Uterus (tissue), 3 donors: ENCODE measurements at regions not wholly inside any gene's neighbourhood (a gene's known extent, or its start where the extent isn't known, plus 50 kb on each side); places are given as distances from the start of the nearest gene placed in this dataset.

Experiments
- DNase-seq, 2 donors: peaks; one replicate each; pipeline ENCODE4 v3.0.0-alpha.2; 2019 to 2020
- H3K27ac ChIP-seq, 2 donors: fragments of 200-600 bp; sonication (generic); 1 replicate in 1 of 2; 2 replicates in 1 of 2; pipeline ENCODE4 v1.5.1; 2016 to 2018
- H3K27me3 ChIP-seq, 2 donors: fragments of 200-600 bp; sonication (generic); one replicate each; pipeline ENCODE4 v1.5.1; 2018 to 2019; ENCODE audit warnings: control low read depth in 1 of 2
- H3K36me3 ChIP-seq, 2 donors: fragments of 200-600 bp; sonication (generic); one replicate each; pipeline ENCODE4 v1.5.1; 2019; ENCODE audit warnings: control low read depth in 1 of 2
- H3K4me1 ChIP-seq, 2 donors: fragments of 200-600 bp; sonication (generic); one replicate each; pipeline ENCODE4 v1.5.1; 2018 to 2019; ENCODE audit warnings: control low read depth in 1 of 2
- H3K4me3 ChIP-seq, 2 donors: fragments of 200-600 bp; sonication (generic); 1 replicate in 1 of 2; 2 replicates in 1 of 2; pipeline ENCODE4 v1.5.1; 2018 to 2019; ENCODE audit warnings: mild to moderate bottlenecking in 1 of 2
- H3K9me3 ChIP-seq, 2 donors: fragments of 200-600 bp; sonication (generic); one replicate each; pipeline ENCODE4 v1.5.1; 2019; ENCODE audit warnings: control low read depth in 1 of 2
- CTCF ChIP-seq, 4 experiments: fragments of 200-600 bp in 2 of 4; fragments of 450-650 bp in 2 of 4; sonication (generic) in 2 of 4; IDR thresholded peaks; one replicate each; pipeline ENCODE4 v1.5.1; 2016 to 2019; ENCODE audit warnings: antibody characterized with exemption in 4 of 4, mild to moderate bottlenecking in 2 of 4, moderate library complexity in 1 of 4
- POLR2A ChIP-seq, 2 donors: fragments of 450-650 bp; IDR thresholded peaks; one replicate each; pipeline ENCODE4 v1.6.1; 2016; ENCODE audit warnings: antibody characterized with exemption in 2 of 2, mild to moderate bottlenecking in 1 of 2, moderate library complexity in 1 of 2
- intact Hi-C: fragments of 100-400 bp; cut with DNase I; formaldehyde crosslinking; loops from one replicate; pipeline ENCODE4 v1.15.1; 2023; ENCODE audit warnings: low total_unique reads
- donor health status: DM: yes; HTN: yes; CAD: no.

DNA sequence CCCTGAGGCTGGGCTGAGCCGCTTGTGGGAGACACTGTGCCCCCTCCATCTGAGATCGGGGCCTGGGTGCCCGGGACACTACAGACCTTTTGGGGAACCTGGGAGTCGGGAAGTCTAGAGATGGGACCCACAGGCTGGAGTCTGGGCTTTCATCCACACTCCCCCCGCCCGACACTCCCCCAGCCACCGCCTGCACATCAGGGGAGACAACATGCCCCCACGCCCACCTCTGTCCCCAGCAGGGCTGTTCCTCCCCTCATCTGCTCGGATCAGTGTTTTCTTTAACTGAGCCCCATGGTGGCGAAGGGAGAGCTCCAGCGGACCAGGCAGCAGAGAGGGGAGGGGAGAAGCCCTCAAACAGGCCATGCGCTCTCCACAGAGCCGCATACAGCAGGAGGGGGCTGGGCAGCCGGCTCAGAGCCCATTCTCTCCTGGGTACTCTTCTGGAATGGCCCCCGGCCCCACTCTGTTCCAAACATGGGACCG, 174.7 kb downstream of the IGLL1 start:
- no peaks in the 10 kb centered on the region for H3K27me3 ChIP-seq
- no peaks in the 10 kb centered on the region for H3K4me1 ChIP-seq
- intact Hi-C loops, result no loop called here
- TF ChIP-seq POLR2A (IDR thresholded peaks at IDR 0.05) (no peak), CTCF (IDR thresholded peaks at IDR 0.05) (no peak)
- H3K4me3 ChIP-seq, result no peak overlapping the region
- H3K27ac ChIP-seq, result no peak overlapping the region
- no peaks in the 10 kb centered on the region for H3K36me3 ChIP-seq
- H3K9me3 ChIP-seq, result no peaks in the 10 kb centered on the region
- no peak for DNase-seq

DNA sequence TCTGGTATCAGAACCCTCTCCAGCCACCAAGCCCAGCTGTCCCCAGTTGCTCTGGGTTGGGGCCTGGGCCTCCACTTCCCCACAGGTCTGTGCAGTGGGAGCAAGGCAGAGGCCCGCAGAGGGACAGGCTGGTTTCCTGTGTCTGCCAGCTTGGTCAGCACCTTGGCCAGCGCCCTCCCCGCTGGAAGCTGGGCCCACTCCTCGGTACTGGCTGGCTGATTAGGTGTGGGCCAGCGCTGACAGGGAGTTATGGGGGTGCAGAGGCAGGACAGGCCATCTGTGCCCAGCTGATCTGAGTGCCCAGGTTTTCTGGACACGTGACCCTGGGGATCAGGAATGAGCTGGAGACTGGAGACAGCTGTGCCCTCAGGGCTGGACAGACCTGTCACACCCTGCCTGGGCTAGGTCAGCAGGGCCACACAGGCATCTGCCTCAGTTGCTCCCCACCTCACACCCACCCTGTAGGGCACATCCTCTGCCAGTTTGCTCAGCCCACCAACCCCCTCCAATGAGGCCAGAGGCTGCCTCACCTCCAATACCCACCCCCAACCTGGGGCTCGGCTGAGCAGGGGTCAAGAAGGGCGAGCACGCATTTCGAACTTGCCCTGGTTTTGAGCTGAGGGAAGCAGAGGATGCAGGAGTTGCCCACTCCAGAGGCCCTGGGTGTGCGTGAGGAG, 175.3 kb downstream of the IGLL1 start:
- no peaks in the 10 kb centered on the region for H3K9me3 ChIP-seq
- intact Hi-C loops, result no loop called here

DNA sequence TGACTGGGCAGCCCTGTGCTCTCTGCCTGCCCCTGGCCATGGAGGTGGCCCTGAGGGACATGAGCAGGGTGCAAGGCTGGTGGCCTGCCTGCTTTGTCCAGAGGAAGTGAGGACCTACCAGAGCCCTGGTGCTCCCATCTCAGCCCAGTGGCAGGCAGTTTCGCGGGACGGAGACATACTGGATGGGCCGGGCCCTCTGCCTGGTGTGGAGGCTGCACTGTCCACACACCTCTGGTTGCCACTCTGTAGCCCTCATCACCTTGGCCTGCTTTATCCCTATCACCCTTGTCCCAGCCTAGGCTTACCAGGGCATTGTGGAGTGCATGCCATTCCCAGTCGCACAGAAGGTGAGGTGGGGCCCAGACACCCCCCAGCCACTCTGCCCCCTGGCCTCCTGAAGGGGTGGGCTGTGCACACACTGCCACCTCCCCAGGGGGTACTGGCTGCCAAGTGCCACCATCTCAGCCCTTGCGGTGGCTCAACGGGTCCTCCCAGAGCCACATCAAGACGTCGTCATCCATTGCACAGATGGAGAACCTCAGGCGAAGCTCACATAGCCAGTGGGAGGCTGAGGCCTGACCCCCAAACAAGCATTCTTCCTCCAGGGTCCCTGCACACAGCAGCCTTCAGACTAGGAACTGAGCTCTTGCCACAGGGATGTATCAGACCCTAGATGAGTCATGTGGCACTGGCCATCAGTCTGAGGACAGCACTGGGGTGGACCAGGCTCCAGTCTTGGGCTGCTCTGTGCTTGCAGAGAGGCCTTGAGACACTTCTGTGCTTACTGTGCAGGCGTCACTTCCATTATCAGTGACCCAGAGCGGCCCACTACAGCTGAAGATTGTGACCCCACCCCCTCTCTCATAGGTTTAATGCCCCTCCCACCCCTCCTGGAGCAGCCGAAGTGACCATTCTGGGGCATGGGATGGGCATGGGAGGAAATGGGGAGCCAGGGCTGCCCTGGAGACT, 176.1 kb downstream of the IGLL1 start:
- Histone ChIP-seq H3K36me3 (no peaks in the 10 kb centered on the region), H3K4me3 (no peak overlapping the region), H3K9me3 (no peaks in the 10 kb centered on the region), H3K27me3 (no peaks in the 10 kb centered on the region), H3K27ac (no peak overlapping the region), H3K4me1 (no peaks in the 10 kb centered on the region)
- no peak for DNase-seq
- no peak for TF ChIP-seq POLR2A (IDR thresholded peaks at IDR 0.05)
- TF ChIP-seq CTCF (IDR thresholded peaks at IDR 0.05), result no peak
- intact Hi-C loops, result no loop called here

More for the DNA sequence above, 175.3 kb downstream of the IGLL1 start:
- H3K4me1 ChIP-seq, result no peaks in the 10 kb centered on the region
- H3K27ac ChIP-seq, result no peak overlapping the region
- H3K27me3 ChIP-seq, result no peaks in the 10 kb centered on the region
- TF ChIP-seq POLR2A (IDR thresholded peaks at IDR 0.05), result no peak
- TF ChIP-seq CTCF (IDR thresholded peaks at IDR 0.05), result no peak
- no peaks in the 10 kb centered on the region for H3K36me3 ChIP-seq
- no peak for DNase-seq
- no peak overlapping the region for H3K4me3 ChIP-seq

DNA sequence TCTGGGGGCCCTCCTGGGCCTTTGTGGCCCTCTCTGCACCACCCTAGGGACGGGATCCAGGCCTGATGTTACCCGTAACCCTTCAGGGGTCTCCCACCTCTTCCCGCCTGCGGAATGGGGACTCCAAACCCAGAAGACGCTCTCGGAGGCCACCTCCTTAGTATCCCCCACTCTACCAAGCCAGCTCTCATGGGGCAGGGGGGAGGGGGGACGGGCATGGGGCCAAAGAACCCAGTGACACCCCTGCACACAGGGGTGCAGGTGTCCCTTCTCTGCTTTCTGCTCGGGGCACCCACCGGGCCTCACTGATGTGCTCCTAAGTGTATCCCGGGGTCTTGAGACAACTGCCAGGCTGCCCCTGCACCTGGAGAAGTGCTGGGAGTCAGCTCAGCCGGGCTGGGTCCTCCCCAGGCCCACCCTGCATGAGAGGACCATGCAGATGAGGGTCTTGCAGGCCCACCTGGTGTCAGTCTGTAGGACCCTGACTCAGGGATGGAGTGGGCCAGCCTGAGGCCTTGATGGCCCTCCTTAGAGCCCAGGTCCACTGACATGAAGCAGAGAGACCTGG, 176.9 kb downstream of the IGLL1 start:
- Histone ChIP-seq H3K27me3 (no peaks in the 10 kb centered on the region), H3K36me3 (no peaks in the 10 kb centered on the region), H3K9me3 (no peaks in the 10 kb centered on the region), H3K4me1 (no peaks in the 10 kb centered on the region), H3K27ac (no peak overlapping the region), H3K4me3 (no peak overlapping the region)
- intact Hi-C loops, result no loop called here
- no peak for TF ChIP-seq POLR2A (IDR thresholded peaks at IDR 0.05)
- TF ChIP-seq CTCF (IDR thresholded peaks at IDR 0.05), result no peak
- no peak for DNase-seq
